Motor neuron (in vitro differentiated cells): ENCODE measurements at regions not wholly inside any gene's neighbourhood (a gene's known extent, or its start where the extent isn't known, plus 50 kb on each side); places are given as distances from the start of the nearest gene placed in this dataset.

Experiments
- ATAC-seq, 8 experiments: fragments of 200-7000 bp; cut with Tn5 transposase; replicated peaks in 6 of 8; 2 replicates each; pipeline ENCODE4 v1.8.0; 2021; ENCODE audit warnings: mild to moderate bottlenecking in 8 of 8, moderate library complexity in 8 of 8
- H3K27ac ChIP-seq, 2 donors: fragments of 250-450 bp; sonication (Bioruptor Pico); 2 replicates each; pipeline ENCODE4 v1.9.0; 2021; ENCODE audit warnings: antibody characterized with exemption in 2 of 2, mild to moderate bottlenecking in 2 of 2, moderate library complexity in 1 of 2
- H3K4me1 ChIP-seq, 2 donors: fragments of 250-450 bp; sonication (Bioruptor Pico); replicated peaks in 1 of 2; 2 replicates each; pipeline ENCODE4 v1.6.1; 2021; ENCODE audit warnings: antibody characterized with exemption in 2 of 2, mild to moderate bottlenecking in 2 of 2, moderate library complexity in 1 of 2
- H3K4me3 ChIP-seq, 5 donors: fragments of 250-450 bp; sonication (Bioruptor Pico); 2 replicates each; pipeline ENCODE4 v1.9.0; 2021; ENCODE audit warnings: antibody characterized with exemption in 5 of 5, mild to moderate bottlenecking in 5 of 5, moderate library complexity in 4 of 5
- WGBS, 10 experiments: fragments of 450-650 bp; shearing (Covaris generic); methylation state at CpG; one replicate each; pipeline ENCODE4 v1.0.0; 2022; 5-methylcytosine and 5-hydroxymethylcytosine counted together
- in situ Hi-C, 9 experiments: fragments of 400-800 bp; cut with MboI; loops; one replicate each; pipeline ENCODE4 v1.15.0; 2021; ENCODE audit warnings: low sequenced_read_pairs in 9 of 9, low pct_unique_long_range_greater_than_20kb in 2 of 9; ENCODE audit not compliant: unreplicated experiment in 9 of 9

DNA sequence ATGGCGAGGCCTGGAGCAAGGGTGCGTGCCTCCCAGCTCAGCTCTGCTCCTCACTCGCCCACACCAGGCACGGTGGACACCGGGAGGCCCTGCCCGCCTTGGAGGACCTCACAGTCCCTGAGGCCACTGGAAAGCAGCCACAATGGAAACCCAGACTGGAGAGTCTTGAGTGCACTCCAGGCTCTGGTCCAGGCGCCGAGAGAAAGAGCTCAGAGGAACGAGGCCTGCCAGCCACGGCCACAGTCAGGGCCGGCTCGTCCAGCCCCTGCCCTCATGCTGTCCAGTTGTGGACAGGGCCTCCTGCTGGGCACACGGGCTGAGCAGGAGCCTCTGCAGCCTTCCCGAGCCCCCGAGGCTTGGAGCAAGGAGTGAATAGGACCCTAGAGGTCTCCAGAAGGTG, 53.3 kb upstream of the GRPEL1 start:
- peaks cover 8 to 18% of the 10 kb centered on the region in 2 donors for H3K4me1 ChIP-seq
- WGBS, 10 experiments, result 72 to 81% methylated on average over 7 of the region's 15 CpGs; no CpG with 5 or more reads in 8 of the 10 experiments
- H3K27ac ChIP-seq, result no peak overlapping the region
- no peak for ATAC-seq
- in situ Hi-C loops, result no loop called here
- no peak overlapping the region for H3K4me3 ChIP-seq

DNA sequence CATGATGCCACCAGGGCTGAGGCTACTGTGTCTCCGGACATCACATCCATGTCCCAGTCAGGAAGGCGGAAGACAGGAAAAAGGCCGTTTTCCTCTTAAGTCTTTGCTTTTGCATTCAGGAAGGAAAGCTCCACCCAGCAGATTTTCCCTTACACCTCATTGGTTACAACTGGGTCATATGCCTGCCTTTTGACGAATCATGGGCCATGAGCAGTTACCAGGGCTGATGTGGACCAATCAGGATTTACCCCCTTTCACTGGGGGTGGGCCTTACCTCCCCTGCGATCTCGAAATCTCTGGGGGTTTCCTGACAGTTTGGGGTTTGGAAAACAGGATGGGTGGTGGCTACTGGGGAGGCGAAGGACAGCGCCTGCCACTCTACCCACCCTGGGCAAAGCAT, 52.5 kb upstream of the GRPEL1 start:
- ATAC-seq, result no peak
- Histone ChIP-seq H3K4me3 (no peak overlapping the region), H3K27ac (no peak overlapping the region), H3K4me1 (peaks cover 8 to 18% of the 10 kb centered on the region in 2 donors)
- 46 to 87% (median 83%) methylated on average over 1 to 7 of the region's 8 CpGs; no CpG with 5 or more reads in 5 of the 10 experiments for WGBS, 10 experiments
- in situ Hi-C loops, result no loop called here

DNA sequence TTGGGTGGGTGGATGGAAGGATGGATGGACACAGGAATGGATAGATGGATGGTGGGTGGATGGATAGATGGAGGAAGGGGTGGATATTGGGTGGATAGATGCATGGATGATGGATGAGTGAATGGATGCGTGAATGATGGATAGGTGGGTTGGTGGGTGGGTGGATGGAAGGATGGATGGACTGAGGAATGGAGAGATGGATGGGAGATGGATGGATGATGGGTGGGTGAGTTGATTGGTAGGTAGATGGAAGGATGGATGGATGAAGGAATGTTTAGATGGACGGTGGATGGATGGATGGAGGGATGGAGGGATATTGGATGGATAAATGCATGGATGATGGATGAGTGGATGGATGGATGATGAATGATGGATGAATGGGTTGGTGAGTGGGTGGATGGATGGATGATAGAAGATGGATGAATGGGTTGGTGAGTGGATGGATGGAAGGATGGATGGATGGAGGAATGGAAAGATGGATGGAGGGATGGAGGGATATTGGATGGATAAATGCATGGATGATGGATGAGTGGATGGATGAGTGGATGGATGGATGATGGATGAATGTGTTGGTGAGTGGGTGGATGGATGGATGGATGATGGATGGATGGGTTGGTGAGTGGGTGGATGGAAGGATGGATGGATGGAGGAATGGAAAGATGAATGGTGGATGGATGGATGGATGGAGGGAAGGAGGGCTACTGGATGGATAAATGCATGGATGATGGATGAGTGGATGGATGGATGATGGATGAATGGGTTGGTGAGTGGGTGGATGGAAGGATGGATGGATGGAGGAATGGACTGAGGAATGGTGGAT, 50.4 kb upstream of the GRPEL1 start:
- no peak for ATAC-seq
- WGBS, 10 experiments, result 31 to 100% (median 65%) methylated on average over 1 to 2 of the region's 2 CpGs; no CpG with 5 or more reads in 1 of the 10 experiments
- Histone ChIP-seq H3K4me3 (no peak overlapping the region), H3K4me1 (peaks cover 8 to 11% of the 10 kb centered on the region in 2 donors), H3K27ac (no peak overlapping the region)
- in situ Hi-C loops, result no loop called here
